GF-D8 (cell line): ENCODE measurements at regions not wholly inside any gene's neighbourhood (a gene's known extent, or its start where the extent isn't known, plus 50 kb on each side); places are given as distances from the start of the nearest gene placed in this dataset.

Experiments used
- DNase-seq: peaks from one replicate; lab custom pipeline; 2025; lab: John Stamatoyannopoulos, UW

DNA sequence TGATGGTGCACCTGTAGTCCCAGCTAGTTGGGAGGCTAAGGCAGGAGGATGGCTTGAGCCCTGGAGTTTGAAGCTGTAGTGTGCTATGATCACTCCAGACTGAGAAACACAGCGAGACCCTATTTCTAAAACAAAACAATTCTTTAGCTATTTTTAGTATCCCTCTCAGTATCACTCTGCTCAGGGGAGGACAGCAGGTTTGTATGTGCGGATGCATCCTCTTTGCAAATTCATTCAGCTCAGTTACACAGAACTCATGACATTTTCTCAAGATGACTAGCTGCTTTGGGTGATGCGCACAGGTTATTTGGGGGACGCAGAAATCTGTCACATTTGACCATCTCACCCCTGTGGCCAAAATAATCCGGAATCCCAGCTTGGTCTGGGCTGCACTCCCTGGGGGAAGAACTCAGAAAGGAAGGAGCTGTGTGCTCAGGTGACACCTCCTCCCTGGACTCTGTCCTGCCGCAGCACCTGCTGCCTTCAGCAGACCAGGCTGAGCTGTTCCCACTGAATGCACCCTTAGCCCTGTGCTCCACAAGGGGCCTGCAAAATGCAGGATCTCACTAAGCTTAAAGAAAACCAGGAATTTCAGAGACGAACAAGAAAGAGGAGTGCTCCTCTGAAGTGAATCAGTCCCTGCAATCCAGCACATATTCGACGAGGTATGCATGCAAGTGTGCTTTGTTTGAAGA is 89.5 kb upstream of the PGBD5 start:
- no peak for DNase-seq

DNA sequence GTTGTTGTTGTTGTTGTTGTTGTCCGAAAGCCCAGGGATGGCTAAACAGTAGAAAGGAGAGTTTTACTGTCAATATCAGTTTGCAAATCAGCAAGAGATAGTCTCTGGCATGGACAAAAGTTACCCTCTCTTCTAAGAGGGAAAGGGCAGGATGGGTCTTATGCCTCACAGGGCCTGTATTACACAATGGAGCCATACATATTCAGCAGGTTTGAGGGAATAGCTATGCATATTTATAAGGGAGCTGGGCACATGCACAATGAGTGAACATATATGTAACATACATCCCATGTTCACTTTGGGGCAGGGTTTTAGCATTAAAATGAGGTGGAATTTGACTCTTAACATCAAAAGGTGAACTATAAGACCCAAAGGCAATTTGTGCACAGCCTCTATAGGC is 84.4 kb upstream of the PGBD5 start:
- DNase-seq, result no peak

DNA sequence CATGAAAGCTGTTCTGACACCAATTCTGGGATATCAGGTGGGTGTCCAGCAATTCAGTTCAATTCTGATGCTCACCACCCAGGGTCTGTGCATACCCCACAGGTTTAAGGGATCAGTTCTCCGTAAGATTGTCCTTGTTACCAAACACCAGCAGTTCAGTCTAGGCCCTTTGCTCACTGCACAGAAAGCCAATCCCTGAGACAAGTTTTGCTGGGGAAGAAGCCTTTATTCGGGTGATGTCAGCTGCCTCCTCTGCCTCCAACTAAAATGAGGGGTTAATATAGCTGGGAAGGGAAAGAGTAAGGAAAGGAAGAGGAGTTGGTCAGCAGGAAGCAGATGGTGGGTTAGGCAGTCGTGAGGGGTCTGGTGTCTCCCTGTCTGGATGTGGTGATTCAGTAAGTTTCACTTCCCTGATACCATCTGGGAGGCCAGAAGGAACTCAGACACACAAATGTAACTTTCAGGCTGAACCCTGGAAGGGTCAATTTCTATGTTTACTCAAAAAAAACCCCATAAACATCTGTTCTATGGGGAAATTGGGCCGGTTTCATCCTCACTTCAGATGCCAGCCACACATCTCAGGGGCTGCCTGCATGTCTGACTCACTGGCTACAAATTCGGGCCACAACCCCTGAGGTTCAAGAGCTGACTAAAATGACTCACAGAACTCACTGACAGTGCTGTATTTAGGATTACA is 83.3 kb upstream of the PGBD5 start:
- no peak for DNase-seq

DNA sequence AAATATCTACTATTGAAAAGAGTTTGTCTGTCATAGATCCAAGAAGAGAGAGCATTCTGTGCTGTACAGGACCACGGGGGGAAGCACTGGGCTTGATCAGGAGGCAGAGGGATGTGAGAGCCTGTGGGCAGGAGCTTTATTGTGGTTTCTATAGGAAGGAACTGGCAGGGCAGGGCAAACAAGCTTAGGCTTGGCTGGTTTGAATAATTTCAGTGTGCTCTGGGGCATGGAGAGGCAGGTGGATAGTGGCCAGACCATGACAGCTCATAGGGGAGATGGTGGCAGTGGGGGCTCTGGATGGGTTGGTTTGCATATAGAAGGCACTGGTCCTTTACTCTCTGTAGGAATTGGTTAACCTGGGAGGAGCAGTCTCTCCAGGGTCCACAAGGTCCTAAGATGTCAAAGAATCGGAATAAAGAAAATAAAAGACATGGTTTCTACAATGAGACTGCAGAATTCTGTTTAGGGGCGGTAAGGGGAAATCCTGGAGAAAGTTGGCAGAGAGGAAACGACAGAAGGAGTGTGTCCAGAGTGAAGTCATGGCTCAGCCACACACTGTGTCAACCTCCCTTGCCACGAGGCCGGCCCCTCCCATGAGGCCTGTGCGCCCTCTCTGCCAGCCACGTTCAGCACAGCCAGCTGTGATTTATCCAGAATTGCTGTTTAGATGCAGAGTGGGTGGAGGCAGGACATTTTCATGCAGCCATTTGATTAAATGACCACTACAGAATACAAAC is 81.7 kb upstream of the PGBD5 start:
- DNase-seq, result no peak

DNA sequence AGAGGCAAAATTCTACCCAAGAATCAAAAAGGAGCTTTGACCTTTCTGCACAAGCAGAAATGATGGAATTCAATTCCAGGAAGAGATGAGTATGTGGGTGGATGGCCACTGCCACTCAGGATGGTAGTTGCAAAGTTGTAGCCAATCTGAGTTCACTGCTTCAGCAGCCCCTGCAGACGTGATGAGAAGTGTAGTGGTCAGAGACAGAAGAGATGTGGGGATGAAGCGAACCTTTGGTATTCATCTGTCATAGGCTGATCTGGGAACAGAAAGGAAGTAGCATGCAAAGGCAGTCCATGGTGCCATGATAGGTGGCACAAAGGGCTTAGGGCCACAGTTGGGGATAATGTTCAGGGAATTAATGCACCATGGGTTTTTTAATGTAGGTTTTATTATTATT is 81.1 kb upstream of the PGBD5 start:
- DNase-seq, result no peak

DNA sequence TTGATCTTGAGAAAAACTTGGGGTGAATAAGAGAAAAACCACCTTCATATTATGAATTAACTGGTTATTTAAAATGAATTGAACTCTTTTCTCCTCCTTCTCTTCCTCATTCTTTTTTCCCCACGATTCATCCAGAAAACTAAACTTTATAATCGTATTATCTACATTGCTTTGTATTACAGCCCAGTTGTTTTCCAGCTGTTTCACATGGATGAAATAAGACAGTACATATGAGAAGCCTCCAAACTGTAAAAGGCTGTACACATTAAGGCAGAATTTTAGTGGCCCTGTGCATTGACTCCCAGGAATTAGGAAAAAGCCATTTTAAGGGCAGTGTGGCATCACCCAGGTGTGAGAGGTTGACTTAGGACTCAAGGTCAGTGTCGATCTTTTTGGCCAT is 80.3 kb upstream of the PGBD5 start:
- no peak for DNase-seq

DNA sequence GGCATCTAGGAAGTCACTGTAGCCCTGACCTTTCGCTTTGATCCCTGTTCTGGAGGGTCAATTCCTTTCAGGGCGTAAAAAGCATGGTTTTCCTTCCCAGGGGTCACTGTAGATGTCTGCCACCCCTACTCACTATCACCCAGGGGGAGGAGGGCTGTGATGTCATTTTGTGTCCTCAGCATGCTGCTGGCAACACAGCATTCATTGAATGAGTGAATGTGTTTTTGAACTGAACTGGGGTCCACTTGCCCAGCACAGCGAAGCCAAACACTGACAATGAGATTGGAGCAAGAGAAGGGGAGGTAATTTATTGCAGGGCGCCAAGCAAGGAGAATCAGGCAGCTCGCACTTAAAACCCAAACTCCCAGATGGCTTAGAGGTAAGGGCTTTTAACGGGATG is 78.2 kb upstream of the PGBD5 start:
- DNase-seq, result no peak

DNA sequence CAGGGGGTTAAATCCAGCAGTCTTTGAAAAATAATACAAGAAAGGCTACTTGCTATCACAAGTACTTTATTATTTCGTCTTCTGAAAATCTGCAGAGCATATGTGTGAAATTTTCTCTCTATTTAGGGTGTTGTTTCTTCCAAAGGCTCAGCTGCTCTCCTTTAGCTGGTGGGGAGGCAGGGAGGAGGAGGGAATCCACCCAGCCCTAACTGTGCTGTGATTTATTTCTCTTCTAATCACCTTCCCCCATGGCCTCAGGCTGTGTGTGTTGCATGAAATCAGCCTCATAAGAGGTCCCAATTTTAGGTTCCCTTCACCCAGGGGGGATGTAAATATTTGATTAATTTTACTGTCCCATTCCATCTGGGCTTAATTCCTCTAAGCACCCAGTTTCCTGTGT is 77.6 kb upstream of the PGBD5 start:
- no peak for DNase-seq

DNA sequence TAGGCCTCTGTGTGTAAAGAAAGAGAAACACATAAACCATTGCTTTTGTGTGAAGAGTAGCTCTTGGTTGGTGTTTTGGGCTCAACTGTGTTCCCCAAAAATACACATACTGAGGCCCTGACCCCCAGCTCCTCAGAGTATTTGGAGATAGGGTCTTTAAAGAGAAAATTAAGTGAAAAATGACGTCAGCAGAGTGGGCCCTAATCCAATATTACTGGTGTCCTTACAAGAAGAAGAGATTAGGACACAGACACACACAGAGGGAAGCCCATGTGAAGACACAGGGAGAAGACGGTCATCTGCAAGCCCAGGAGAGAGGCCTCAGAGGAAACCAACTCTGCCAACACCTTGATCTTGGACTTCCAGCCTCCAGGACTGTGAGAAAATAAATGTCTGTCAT is 76.9 kb upstream of the PGBD5 start:
- DNase-seq, result no peak

DNA sequence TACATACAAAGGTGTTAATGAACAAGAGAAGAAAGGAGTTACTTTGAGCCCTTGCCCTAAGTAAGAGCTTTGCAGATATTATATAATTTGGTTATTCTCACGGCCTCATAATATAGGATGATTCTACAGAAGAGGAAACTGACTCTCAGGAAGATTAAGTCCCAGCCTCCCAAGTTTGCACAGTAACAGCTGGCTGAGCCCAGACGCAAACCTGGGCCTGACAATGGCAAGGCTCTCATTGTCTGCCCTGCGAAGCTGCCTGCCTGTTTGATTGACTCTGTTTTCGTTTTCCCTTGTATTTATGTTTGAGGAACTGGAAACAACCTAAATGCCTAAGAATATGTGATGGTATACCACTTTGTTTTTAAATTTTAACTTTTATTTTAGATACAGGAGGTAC is 76.2 kb upstream of the PGBD5 start:
- DNase-seq, result no peak

DNA sequence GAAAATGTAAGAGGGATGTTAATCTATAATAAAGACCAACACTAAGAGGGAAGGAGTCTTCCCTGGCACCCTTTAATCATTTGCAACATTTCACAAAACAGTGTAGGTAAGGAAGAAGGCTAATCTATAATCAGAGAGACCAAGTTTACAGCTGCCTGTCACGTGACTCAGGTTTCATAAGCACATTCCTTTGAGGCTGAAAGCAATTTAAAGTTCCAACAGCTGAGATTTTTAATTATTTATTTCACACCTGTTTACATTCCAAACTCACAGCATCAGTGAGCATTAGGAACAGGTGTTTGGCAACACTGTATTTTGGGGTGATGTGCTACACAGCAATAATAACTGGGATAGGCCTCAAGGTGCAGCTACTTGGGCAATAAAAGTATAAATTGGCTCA is 75.7 kb upstream of the PGBD5 start:
- DNase-seq, result no peak

DNA sequence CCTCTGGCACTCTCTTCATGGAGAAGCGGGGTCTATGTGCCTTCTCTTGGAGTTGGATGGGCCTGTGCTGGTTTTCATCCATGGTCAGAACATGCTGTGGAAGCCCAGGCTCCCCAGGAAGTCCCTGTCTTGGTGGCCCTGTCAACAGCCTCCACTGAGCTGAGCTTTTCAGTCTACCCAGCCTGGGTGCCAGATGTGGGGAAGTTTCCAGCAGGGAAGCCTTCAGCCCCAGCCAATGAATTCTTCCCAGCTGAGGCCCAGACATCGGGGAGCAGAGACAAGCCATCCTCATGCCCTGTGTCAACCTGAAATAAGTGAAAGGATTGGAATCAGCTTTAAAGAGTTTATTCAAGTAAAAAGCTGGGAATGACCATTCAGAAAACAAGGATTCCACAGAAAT is 75.1 kb upstream of the PGBD5 start:
- no peak for DNase-seq

DNA sequence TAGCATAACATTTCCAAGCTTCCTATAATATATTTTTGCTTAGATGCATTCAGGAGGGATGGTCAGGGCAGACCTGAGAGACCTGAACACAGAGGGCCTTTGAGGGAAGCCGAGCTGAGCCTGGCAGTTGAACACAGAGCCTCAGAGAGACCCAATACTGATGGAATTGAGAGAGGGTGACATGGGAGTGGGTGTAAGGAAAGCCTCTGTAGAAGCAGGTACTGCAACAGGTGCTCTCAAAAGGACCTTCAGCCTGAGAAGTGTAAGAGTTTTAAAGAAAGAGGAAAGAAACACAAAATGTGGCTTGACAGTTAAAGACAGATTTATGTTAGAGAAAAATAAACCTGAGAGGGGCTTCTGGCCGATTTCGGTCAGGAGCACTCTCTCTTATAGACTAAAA is 73.9 kb upstream of the PGBD5 start:
- DNase-seq, result no peak

DNA sequence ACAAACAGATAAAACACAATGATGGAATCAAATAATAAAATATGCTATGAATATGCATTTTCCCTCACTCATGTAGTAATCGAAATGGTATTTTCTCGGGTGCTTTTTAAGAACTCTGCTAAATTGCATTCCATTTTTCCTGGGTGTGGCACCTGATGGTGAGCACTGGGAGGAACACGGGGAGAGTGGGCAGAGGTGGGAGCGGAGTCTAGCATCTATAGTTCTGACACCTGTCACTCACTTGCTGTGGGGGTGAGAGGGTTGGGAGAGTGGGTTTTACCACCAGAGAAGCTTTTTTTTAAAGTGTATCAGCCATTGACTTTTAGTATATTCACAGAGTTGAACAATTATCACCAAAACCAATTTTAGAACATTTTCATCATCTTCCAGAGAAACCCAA is 73.4 kb upstream of the PGBD5 start:
- DNase-seq, result no peak

DNA sequence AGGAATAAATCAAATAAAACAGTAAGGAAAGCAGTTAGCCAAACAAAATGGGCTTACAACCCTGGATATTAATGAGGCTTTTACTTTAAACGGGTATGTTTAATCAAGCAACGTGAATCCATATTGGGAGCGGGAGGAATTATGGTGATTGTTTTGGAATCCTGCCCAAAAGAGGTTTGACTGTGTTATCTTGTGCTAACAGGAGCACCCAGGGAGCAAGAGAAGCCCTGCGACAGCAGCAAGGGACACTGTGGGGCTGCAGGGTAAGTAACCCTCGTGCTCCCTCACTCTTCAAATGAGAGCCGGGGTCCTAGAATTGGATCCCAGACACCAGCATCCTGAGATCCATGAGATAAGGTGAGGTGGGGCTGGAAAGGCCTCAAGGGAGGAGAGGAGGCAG is 72.6 kb upstream of the PGBD5 start:
- DNase-seq, result no peak

DNA sequence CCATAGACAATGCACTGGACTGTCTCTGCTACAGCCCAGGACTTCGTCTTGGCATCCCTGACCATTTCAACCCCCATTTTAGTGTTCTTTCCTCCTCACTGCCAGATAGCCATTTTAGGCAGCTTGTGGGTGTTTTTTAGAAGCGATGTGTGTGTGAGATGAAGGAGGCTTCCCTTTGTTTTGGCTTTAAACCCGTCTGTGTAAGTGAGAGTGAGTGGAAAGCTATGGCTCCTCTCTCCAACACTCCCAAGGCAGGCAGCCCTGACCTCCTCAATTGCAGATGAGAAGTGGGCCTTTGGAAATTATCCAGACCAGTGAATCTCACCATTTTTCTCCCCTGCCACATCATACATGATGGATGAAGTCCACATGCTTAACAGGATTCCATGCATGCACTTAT is 70.3 kb upstream of the PGBD5 start:
- no peak for DNase-seq

DNA sequence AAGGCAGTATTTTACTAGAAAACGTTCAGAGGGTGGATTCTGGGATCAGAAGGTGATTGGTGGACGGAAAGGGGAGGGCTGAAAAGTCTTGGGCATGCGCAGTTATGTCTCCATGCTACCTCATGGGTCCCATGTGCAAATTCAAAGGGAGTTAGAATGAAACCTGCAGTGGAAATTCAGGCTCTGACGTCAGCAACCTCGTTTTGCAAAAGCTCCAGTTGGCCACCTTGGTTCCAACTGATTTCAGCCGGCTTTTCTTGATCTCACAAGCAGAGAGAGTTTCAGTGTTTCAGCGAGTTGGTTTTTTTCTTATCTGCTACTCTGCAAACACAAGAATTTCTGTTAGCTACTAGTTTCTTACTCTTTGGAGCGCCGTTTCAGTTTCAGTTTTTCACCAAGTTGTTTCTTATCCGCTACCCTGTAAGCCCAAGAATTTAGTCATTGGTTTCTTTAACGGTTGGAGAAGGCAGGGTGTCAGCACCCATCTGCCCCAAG is 69.8 kb upstream of the PGBD5 start:
- DNase-seq, result no peak

DNA sequence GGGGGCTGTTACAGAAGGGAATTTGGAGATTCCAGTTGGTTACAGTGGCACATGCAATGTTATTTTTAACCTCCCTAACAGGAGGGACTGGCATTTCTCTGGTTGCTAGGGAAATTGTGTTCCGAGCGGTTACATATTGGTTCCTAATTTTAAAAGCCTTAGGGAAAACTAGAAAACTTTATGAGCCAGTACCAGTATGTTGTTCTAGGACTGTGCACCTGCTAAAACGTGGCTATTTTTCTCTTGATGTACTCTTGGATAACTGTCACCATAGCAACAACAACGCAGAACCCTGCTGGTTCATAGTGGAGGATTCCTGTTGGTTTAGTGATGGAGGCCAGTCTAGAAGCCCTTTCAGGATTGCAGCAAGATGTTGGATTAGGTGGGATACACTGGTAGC is 68.9 kb upstream of the PGBD5 start:
- DNase-seq, result no peak

DNA sequence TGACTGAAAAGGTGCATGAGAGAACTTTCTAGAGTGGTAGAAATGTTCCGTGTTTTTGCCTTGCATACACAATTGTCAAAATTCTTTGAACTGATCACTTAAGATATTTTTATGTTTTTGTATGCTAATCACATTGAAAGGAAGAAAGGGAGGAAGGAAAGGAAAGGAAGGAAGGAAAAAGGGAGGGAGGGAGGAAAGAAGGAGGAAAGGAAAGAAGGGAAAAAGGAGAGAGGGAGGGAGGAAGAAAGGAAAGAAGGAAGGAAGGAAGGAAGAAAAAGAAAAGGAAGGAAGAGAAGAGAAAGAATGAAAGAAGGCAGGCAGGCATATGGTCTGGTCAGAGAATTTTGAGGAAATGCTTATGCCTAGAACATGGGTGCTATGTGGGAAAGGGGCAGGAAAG is 68.4 kb upstream of the PGBD5 start:
- no peak for DNase-seq

DNA sequence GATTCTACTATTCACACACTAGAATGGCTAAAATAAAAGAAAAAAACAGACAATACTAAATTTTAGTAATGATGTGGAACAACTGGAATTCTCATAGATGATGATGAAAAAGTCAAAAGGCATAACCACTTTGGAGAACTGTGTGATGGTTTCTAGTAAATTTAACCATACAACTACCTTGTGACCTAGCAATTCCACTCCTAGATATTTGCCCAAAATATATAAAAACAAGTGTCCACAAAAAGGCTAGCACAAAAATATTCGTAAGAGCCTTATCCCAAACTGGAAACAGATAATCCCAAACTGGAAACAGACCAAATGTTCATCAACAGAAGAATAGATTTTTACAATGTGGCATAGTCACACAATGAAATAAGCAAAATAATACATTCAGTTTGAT is 67.9 kb upstream of the PGBD5 start:
- no peak for DNase-seq

DNA sequence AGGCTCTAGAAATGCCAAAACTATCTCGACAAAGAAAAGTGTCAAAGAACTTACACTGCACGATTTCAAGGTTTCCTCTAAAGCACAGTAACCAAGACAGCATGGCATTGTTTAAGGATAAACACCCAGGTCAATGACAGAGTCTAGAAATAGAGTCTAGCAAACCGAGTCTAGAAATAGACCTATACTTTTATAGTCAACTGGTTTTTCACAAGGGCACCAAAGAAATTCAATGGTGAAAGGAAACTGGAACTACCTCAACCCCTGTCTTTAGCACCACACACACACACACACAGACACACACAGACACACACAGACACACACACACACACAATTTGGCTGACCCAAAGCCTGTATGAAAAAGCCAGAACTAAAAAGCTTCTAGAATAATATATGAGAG is 67.1 kb upstream of the PGBD5 start:
- no peak for DNase-seq

DNA sequence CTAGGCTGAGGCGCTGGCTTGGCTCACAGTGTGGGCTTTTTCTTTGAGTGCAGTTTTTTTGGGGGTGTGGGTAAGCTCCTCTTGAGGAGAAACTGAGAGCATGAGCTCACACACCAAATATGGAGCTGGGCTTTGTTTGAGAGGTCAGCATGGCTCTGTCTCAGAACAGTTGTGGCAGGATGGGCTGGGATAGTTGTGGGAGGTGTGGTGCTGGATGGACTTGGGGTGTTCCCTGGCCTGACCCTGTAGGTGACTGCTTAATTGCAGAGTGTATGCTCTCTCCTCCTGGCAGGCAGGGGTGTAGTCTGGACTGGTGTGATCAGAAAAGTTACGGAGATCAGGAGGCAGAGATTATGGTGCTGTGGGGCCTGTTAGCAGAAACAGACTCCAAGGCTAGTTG is 64.3 kb upstream of the PGBD5 start:
- no peak for DNase-seq

DNA sequence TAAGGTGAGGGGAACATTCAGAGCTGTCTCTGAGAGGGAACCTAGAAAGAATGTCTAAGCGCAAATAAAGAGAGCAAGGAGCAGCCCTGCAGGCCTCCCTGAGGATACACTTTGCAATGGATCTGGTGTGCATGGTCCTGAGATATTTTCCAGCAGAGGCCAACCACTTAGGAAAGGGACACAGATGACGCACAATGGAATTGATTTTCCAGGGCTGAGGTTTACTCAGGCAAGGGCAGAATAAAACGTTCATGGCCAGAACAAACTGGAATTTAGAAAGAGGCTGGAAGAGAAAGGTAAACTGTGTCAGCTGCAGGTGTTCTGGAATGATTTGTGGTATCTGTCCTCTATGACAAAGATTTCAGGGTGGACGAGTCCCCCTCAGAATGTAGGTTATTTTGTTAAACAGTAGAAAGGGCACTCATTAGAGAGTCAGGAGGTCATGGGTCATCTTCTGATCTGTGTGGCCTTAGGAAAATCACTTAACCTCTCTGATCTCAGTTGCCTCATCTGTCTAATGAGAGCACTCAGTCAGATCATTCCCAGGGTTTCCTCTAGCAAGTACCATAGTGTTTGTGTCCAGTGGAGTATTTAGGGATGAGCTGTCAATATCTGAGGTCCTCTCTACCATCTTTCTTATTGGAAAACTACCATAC is 61.8 kb upstream of the PGBD5 start:
- DNase-seq, result no peak
